ENCODE measurements at regions not wholly inside any gene's neighbourhood (a gene's known extent, or its start where the extent isn't known, plus 50 kb on each side); places are given as distances from the start of the nearest gene placed in this dataset.

DNA sequence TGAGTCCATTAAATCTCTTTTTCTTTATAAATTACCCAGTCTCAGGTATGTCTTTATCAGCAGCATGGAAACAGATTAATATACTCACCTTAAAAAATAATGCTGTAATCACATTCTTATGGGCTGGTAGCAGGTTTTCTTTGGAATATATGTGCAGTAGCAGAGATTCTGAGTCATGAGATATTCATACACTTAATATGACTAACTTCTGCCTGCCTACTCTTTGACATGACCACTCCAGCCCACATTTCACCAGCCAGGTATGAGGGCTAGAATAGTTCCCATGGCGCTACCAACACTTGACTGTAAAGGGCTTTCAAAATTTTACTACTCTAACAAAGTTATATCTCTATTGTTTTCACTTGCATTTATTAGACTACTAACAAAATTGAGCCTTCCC is 74.1 kb upstream of the GHR start:
- TF ChIP-seq EZH2 (IDR thresholded peaks at IDR 0.05; ENCODE audit: low read length, missing control alignments), result no peak
- TF ChIP-seq, protein P1, sequence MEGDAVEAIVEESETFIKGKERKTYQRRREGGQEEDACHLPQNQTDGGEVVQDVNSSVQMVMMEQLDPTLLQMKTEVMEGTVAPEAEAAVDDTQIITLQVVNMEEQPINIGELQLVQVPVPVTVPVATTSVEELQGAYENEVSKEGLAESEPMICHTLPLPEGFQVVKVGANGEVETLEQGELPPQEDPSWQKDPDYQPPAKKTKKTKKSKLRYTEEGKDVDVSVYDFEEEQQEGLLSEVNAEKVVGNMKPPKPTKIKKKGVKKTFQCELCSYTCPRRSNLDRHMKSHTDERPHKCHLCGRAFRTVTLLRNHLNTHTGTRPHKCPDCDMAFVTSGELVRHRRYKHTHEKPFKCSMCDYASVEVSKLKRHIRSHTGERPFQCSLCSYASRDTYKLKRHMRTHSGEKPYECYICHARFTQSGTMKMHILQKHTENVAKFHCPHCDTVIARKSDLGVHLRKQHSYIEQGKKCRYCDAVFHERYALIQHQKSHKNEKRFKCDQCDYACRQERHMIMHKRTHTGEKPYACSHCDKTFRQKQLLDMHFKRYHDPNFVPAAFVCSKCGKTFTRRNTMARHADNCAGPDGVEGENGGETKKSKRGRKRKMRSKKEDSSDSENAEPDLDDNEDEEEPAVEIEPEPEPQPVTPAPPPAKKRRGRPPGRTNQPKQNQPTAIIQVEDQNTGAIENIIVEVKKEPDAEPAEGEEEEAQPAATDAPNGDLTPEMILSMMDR (conservative IDR thresholded peaks at IDR 0.05 in 1 of 2, IDR thresholded peaks at IDR 0.05 in 1 of 2; ENCODE audit: low read depth in 1 of 2, low read length in 2 of 2), result no peak

Measured in fibroblast of lung (primary cell).